ENCODE measurements at regions not wholly inside any gene's neighbourhood (a gene's known extent, or its start where the extent isn't known, plus 50 kb on each side); places are given as distances from the start of the nearest gene placed in this dataset.

- no peak for TF ChIP-seq GATA2 (IDR thresholded peaks at IDR 0.05; ENCODE audit: insufficient read depth, insufficient read length, low read depth, low read length)
- TF ChIP-seq, protein P1, sequence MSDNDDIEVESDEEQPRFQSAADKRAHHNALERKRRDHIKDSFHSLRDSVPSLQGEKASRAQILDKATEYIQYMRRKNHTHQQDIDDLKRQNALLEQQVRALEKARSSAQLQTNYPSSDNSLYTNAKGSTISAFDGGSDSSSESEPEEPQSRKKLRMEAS (IDR thresholded peaks at IDR 0.05; ENCODE audit: insufficient read depth, insufficient read length), result no peak
- TF ChIP-seq POLR2A (IDR thresholded peaks at IDR 0.05; ENCODE audit: low read depth, low read length), result no peak
- TF ChIP-seq EZH2 (IDR thresholded peaks at IDR 0.05; ENCODE audit: borderline replicate concordance, low read depth, low read length, severe bottlenecking), result no peak
- no peak for TF ChIP-seq CTCF (IDR thresholded peaks at IDR 0.05; ENCODE audit: extremely low read depth in 1 of 2, insufficient read depth in 1 of 2, low read depth in 1 of 2, low read length in 2 of 2)
- TF ChIP-seq POLR2AphosphoS5 (IDR thresholded peaks at IDR 0.05; ENCODE audit: insufficient read depth, low read depth, low read length), result no peak
- no peak for TF ChIP-seq MYC (IDR thresholded peaks at IDR 0.05; ENCODE audit: low read depth, low read length)
- Histone ChIP-seq H3K27me3 (ENCODE audit: control insufficient read depth in 2 of 2, insufficient read depth in 2 of 2, low read length in 2 of 2) (no peaks in the 10 kb centered on the region), H2AFZ (ENCODE audit: low read depth, low read length) (no peak overlapping the region), H3K79me2 (ENCODE audit: control insufficient read depth, insufficient read depth, low read length) (no peaks in the 10 kb centered on the region), H3K27ac (ENCODE audit: insufficient read depth, low read depth, low read length) (no peak overlapping the region), H3K9me3 (replicated peaks; ENCODE audit: control insufficient read depth, insufficient read depth, low read length) (peaks cover 3% of the 10 kb centered on the region), H3K4me2 (ENCODE audit: insufficient read depth, low read length) (no peak overlapping the region), H3K36me3 (ENCODE audit: control insufficient read depth in 2 of 2, extremely low read depth in 1 of 2, insufficient read depth in 2 of 2, low read length in 2 of 2) (no peaks in the 10 kb centered on the region), H3K4me3 (replicated peaks in 1 of 3; ENCODE audit: insufficient read depth in 1 of 3, low read depth in 1 of 3, low read length in 3 of 3) (no peak overlapping the region), H3K9me1 (replicated peaks; ENCODE audit: control insufficient read depth, extremely low read depth, insufficient read depth, low read length) (no peaks in the 10 kb centered on the region), H3K4me1 (ENCODE audit: control insufficient read depth, extremely low read depth, insufficient read depth, low read length) (no peaks in the 10 kb centered on the region), H3K9ac (replicated peaks; ENCODE audit: extremely low read depth, insufficient read depth, low read length) (no peak overlapping the region), H4K20me1 (replicated peaks; ENCODE audit: control insufficient read depth, extremely low read depth, insufficient read depth, low read length) (no peaks in the 10 kb centered on the region)
- dilution Hi-C loops (cut with MboI; ENCODE audit: extremely low pct_ligation_motif_present, low sequenced_read_pairs), result no loop called here
- POLR2A ChIA-PET, result no interaction called here
- DNase-seq (ENCODE audit: low read depth, low spot score), result no peak
- BruUV-seq (replicated peaks), result no TSS peak
- FAIRE-seq, result no peak
- CTCF ChIA-PET, result no interaction called here
- intact Hi-C loops (cut with micrococcal nuclease), result no loop called here
Measured at GRCh38 chr21:30953605-30954004, 72.2 kb upstream of the KRTAP11-1 start.

DNA sequence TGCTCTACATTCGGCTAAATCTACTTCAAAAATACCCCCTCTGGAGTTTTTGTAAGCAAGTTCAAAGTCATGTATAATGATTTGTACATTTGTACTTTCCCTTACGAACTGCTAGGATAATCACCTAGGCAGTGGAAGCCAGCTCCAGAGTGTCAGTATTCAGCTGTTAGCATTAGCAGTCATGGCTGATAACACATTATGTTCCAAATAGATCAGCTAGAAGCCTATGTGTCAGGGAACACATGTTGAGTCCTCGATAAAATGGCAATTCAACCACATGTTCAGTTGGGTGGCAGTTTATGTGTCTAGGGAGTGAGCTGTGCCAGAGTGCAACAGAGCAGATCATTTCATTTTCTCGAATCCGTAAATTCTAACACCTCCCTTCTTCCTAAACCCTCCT lies 65.8 kb upstream of the KRTAP11-1 start:
- H3K9me1 ChIP-seq (replicated peaks; ENCODE audit: control insufficient read depth, extremely low read depth, insufficient read depth, low read length), result no peaks in the 10 kb centered on the region
- ChIA-PET POLR2A (no interaction called here), CTCF (no interaction called here)
- H2AFZ ChIP-seq (ENCODE audit: low read depth, low read length), result no peak overlapping the region
- TF ChIP-seq JUN (IDR thresholded peaks at IDR 0.05; ENCODE audit: borderline replicate concordance, insufficient read depth, insufficient read length, low read depth), result no peak
- TF ChIP-seq POLR2A (IDR thresholded peaks at IDR 0.05; ENCODE audit: low read depth, low read length), result no peak
- no peak for TF ChIP-seq GATA2 (IDR thresholded peaks at IDR 0.05; ENCODE audit: insufficient read depth, insufficient read length, low read depth, low read length)
- TF ChIP-seq EZH2 (IDR thresholded peaks at IDR 0.05; ENCODE audit: borderline replicate concordance, low read depth, low read length, severe bottlenecking), result no peak
- dilution Hi-C loops (cut with MboI; ENCODE audit: extremely low pct_ligation_motif_present, low sequenced_read_pairs), result no loop called here
- no peak for DNase-seq (ENCODE audit: low read depth, low spot score)
- FAIRE-seq, result no peak
- no peak overlapping the region for H3K27ac ChIP-seq (ENCODE audit: insufficient read depth, low read depth, low read length)
- H4K20me1 ChIP-seq (replicated peaks; ENCODE audit: control insufficient read depth, extremely low read depth, insufficient read depth, low read length), result no peaks in the 10 kb centered on the region
- peaks cover 4% of the 10 kb centered on the region for H3K9me3 ChIP-seq (replicated peaks; ENCODE audit: control insufficient read depth, insufficient read depth, low read length)
- no peak overlapping the region for H3K9ac ChIP-seq (replicated peaks; ENCODE audit: extremely low read depth, insufficient read depth, low read length)
- H3K79me2 ChIP-seq (ENCODE audit: control insufficient read depth, insufficient read depth, low read length), result no peaks in the 10 kb centered on the region
- no TSS peak for BruUV-seq (replicated peaks)
- intact Hi-C loops (cut with micrococcal nuclease), result no loop called here
- no peaks in the 10 kb centered on the region for H3K27me3 ChIP-seq (ENCODE audit: control insufficient read depth in 2 of 2, insufficient read depth in 2 of 2, low read length in 2 of 2)
- H3K4me1 ChIP-seq (ENCODE audit: control insufficient read depth, extremely low read depth, insufficient read depth, low read length), result no peaks in the 10 kb centered on the region
- no peaks in the 10 kb centered on the region for H3K36me3 ChIP-seq (ENCODE audit: control insufficient read depth in 2 of 2, extremely low read depth in 1 of 2, insufficient read depth in 2 of 2, low read length in 2 of 2)
- no peak overlapping the region for H3K4me2 ChIP-seq (ENCODE audit: insufficient read depth, low read length)
- no peak overlapping the region for H3K4me3 ChIP-seq (replicated peaks in 1 of 3; ENCODE audit: insufficient read depth in 1 of 3, low read depth in 1 of 3, low read length in 3 of 3)
